Heart right ventricle (tissue), 16 donors: ENCODE measurements at regions not wholly inside any gene's neighbourhood (a gene's known extent, or its start where the extent isn't known, plus 50 kb on each side); places are given as distances from the start of the nearest gene placed in this dataset.

Experiments
- ATAC-seq, 8 donors: fragments of 200-7000 bp; cut with Tn5 transposase; one replicate each; pipeline ENCODE4 v1.9.1; 2020; ENCODE audit warnings: mild to moderate bottlenecking in 8 of 8, moderate library complexity in 8 of 8, moderate number of reproducible peaks in 1 of 8
- DNase-seq, 2 donors: peaks; one replicate each; pipeline ENCODE4 v3.0.0-alpha.2; 2020
- H3K27ac ChIP-seq, 10 donors: fragments of 200-600 bp; sonication (generic) in 2 of 10; one replicate each; pipeline versions ENCODE4 v1.5.0 to v1.8.0; 2020 to 2022; ENCODE audit warnings: mild to moderate bottlenecking in 3 of 10
- H3K27me3 ChIP-seq, 7 donors: fragments of 200-600 bp; one replicate each; pipeline ENCODE4 v1.8.0; 2021 to 2022; ENCODE audit warnings: mild to moderate bottlenecking in 2 of 7
- H3K36me3 ChIP-seq, 9 donors: fragments of 200-600 bp; sonication (generic) in 1 of 9; one replicate each; pipeline versions ENCODE4 v1.5.0 to v1.8.0; 2020 to 2022; ENCODE audit warnings: mild to moderate bottlenecking in 2 of 9
- H3K4me1 ChIP-seq, 9 donors: fragments of 200-600 bp; sonication (generic) in 1 of 9; one replicate each; pipeline versions ENCODE4 v1.5.0 to v1.8.0; 2020 to 2022; ENCODE audit warnings: mild to moderate bottlenecking in 4 of 9
- H3K4me3 ChIP-seq, 10 donors: fragments of 200-600 bp; sonication (generic) in 2 of 10; one replicate each; pipeline versions ENCODE4 v1.5.0 to v1.8.0; 2020 to 2022; ENCODE audit warnings: mild to moderate bottlenecking in 7 of 10, moderate library complexity in 2 of 10
- H3K9me3 ChIP-seq, 11 donors: fragments of 200-600 bp in 10 of 11; sonication (generic) in 2 of 11; one replicate each; pipeline versions ENCODE4 v1.5.0 to v1.8.0; 2013 to 2022; ENCODE audit warnings: mild to moderate bottlenecking in 2 of 11, control low read depth in 1 of 11, moderate library complexity in 1 of 11
- WGBS, 2 donors: extraction: QIAGEN DNeasy Blood & Tissue Kit; methylation state at CpG; one replicate each; pipeline ENCODE4 v1.1.7; 2013; ENCODE audit warnings: inconsistent platforms in 1 of 2; 5-methylcytosine and 5-hydroxymethylcytosine counted together
- intact Hi-C, 10 donors: fragments of 100-400 bp; cut with DNase I; formaldehyde crosslinking; loops; one replicate each; pipeline versions ENCODE4 v1.11.1 to v1.14.2; 2022
- TF ChIP-seq, protein P1 (sequence below), 9 donors: fragments of 200-600 bp; sonication (generic) in 2 of 9; IDR thresholded peaks; one replicate each; pipeline versions ENCODE4 v1.5.0 to v1.8.0; 2021 to 2022; ENCODE audit warnings: antibody characterized with exemption in 9 of 9, mild to moderate bottlenecking in 5 of 9, moderate library complexity in 1 of 9
- donor health status: Arrhythmogenic right ventricular cardiomyopathy.
- donor health status: ischemic (EF 13 %, LVEDD 7.1; RV severe dilation, severe dysfunction).
- donor health status: healthy with polysubstance abuse.
- donor health status: DM: no; HTN: yes; CAD: no.
- donor health status: DM: no; HTN: no; CAD: no.
- donor health status: ischemic (EF 25% LVEDD 6.9; RV normal size, moderate dysfunction).
- donor health status: ischemic (EF 25% LVEDD 5.7; RV mildly dilated, moderate dysfunction).
- donor health status: healthy.
- donor health status: DM: yes; HTN: yes; CAD: no.
- donor health status: Ischemic cardiomyopathy.
- donor health status: ischemic (EF 35%, LVEDD 5.7; RV mildly dilated, moderate dysfunction).
- donor health status: nonischemic (EF 11% LVEDD 7.7; RV severe dilation, severe dysfunction).
- donor health status: DM: yes; HTN: yes; CAD: no.
- donor health status: PGD.
- donor health status: ischemic (EF 29% LVEDD 5.4; RV normal size, mild dysfunction).
- donor health status: nonischemic (EF 23%, LVEDD 6.1; RV moderate dilation, normal function).

DNA sequence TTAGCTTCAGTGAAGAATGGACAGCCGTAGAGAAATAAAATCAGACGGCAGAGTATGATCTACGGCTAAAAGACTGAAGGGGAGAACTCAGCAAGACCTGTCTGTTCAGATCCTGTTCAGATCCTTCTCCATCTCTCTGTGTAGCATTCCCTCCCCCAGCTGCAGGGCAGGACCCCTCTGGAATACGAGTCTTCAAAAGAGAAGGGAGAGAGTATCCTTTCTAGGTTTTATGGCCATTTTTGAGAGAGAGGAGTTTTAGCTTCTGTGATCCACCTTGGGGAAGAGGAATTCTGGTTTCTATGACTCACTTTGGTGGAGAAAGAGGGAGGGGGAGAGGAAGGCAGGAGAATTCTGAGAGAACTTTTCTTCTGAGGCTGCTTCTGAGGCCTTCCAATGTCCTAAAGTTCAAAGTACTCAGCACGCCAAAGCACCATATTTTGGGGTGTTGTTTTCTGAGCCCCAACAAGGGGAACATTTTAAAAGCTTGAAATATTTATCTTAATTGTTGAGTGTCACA lies 194.4 kb upstream of the TLE4 start:
- no peak overlapping the region for H3K27ac ChIP-seq
- H3K9me3 ChIP-seq, result peaks cover 0 to 13% (median 0%) of the 10 kb centered on the region in 11 donors
- 82 to 88% methylated on average over 5 of the region's 5 CpGs for WGBS, 2 donors
- TF ChIP-seq, protein P1, sequence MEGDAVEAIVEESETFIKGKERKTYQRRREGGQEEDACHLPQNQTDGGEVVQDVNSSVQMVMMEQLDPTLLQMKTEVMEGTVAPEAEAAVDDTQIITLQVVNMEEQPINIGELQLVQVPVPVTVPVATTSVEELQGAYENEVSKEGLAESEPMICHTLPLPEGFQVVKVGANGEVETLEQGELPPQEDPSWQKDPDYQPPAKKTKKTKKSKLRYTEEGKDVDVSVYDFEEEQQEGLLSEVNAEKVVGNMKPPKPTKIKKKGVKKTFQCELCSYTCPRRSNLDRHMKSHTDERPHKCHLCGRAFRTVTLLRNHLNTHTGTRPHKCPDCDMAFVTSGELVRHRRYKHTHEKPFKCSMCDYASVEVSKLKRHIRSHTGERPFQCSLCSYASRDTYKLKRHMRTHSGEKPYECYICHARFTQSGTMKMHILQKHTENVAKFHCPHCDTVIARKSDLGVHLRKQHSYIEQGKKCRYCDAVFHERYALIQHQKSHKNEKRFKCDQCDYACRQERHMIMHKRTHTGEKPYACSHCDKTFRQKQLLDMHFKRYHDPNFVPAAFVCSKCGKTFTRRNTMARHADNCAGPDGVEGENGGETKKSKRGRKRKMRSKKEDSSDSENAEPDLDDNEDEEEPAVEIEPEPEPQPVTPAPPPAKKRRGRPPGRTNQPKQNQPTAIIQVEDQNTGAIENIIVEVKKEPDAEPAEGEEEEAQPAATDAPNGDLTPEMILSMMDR (IDR thresholded peaks at IDR 0.05), result no peak
- no peak overlapping the region for H3K4me3 ChIP-seq
- no peaks in the 10 kb centered on the region for H3K36me3 ChIP-seq
- no peaks in the 10 kb centered on the region for H3K27me3 ChIP-seq
- intact Hi-C loops, result no loop called here
- ATAC-seq (no peak), DNase-seq (no peak)
- H3K4me1 ChIP-seq, result no peaks in the 10 kb centered on the region

DNA sequence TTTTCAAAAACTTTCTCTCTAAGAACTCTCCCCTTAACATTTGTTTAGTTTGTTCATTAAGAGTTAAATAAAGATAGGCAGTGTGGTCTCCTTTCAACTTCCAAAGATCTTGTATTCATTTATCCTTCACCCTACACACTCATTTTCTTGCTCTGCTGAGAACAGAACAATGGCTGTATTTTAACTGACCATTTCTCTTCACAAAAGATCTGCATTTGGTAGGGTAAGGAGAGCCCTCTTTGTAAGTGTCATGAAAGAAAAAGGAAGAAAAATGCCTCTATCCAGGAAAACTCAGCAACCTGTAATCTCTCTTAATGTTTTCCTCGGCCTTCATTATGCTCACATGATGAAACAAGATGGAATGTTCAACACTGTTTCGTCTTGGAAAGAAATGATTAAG lies 193.7 kb upstream of the TLE4 start:
- no peaks in the 10 kb centered on the region for H3K27me3 ChIP-seq
- WGBS, 2 donors, result 67 to 70% methylated on average over 2 of the region's 2 CpGs
- ATAC-seq (no peak), DNase-seq (no peak)
- no peak overlapping the region for H3K4me3 ChIP-seq
- TF ChIP-seq, protein P1 (IDR thresholded peaks at IDR 0.05), result no peak
- peaks cover 0 to 13% (median 0%) of the 10 kb centered on the region in 11 donors for H3K9me3 ChIP-seq
- intact Hi-C loops, result no loop called here
- no peak overlapping the region for H3K27ac ChIP-seq
- H3K36me3 ChIP-seq, result no peaks in the 10 kb centered on the region
- no peaks in the 10 kb centered on the region for H3K4me1 ChIP-seq

DNA sequence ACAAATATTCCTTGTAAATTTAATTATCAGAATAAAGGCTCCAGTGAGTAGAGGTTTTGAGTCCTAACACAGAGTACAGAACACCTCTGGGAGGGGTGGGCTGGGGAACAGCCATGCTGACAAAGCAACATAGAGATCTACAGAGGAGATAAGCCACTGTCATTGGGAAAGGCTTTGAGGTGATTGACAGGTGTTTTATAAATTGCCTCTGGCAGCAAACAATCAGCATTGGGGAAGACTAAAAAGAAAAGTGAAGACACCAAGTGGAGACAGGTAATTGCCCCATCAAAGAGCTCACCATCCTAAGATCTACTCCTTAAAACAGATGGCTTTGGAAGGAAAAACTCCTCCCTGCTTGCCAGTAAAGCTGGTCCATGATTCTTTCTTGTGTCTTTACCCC lies 189.7 kb upstream of the TLE4 start:
- no peak for DNase-seq
- no peak for ATAC-seq
- no peaks in the 10 kb centered on the region for H3K4me1 ChIP-seq
- no peak overlapping the region for H3K4me3 ChIP-seq
- no peaks in the 10 kb centered on the region for H3K27me3 ChIP-seq
- H3K36me3 ChIP-seq, result no peaks in the 10 kb centered on the region
- TF ChIP-seq, protein P1 (IDR thresholded peaks at IDR 0.05), result no peak
- no peak overlapping the region for H3K27ac ChIP-seq
- H3K9me3 ChIP-seq, result peaks cover 0 to 17% (median 0%) of the 10 kb centered on the region in 11 donors
- intact Hi-C loops, result loop anchor here in 2 of 10 donors (2.0 to 10.0 kb wide), 2 partner anchors 25 to 57 kb away; no protein-coding TSS in a partner anchor

DNA sequence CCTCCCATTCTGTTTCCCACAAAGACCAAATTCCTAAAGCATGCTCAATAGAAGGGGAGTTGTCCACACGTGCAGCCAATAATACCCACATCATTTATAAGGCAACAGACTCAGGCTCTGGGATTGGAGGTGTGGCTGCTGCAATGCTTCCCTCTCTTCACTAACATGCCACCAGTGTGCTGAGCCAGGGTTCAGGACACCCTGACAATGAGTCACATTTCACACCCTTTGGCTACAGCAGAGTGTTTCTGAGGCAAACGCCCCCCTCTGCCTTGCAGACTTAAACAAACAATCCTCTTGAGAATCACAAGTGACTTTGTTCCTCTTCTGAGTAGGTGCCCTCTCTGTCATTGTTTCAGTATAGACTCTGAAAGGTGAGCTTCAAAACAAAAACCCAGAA lies 189.3 kb upstream of the TLE4 start:
- ATAC-seq (no peak), DNase-seq (no peak)
- no peak overlapping the region for H3K4me3 ChIP-seq
- H3K27me3 ChIP-seq, result no peaks in the 10 kb centered on the region
- H3K4me1 ChIP-seq, result no peaks in the 10 kb centered on the region
- TF ChIP-seq, protein P1 (IDR thresholded peaks at IDR 0.05), result no peak
- intact Hi-C loops, result loop anchor here in 2 of 10 donors (2.0 to 10.0 kb wide), 2 partner anchors 26 to 58 kb away; no protein-coding TSS in a partner anchor
- peaks cover 0 to 17% (median 0%) of the 10 kb centered on the region in 11 donors for H3K9me3 ChIP-seq
- WGBS, 2 donors, result 39 to 45% methylated on average over 2 of the region's 2 CpGs
- no peaks in the 10 kb centered on the region for H3K36me3 ChIP-seq
- no peak overlapping the region for H3K27ac ChIP-seq
